ENCODE measurements at regions not wholly inside any gene's neighbourhood (a gene's known extent, or its start where the extent isn't known, plus 50 kb on each side); places are given as distances from the start of the nearest gene placed in this dataset.
A peak's percentile ranks its signal among the peaks of the same experiment; 100 is the strongest.

GRCh38 chr4:108520807-108521206 is 99.6 kb upstream of the RPL34 start:
- H3K27ac Mint-ChIP-seq, result no peak overlapping the region
- peaks cover 26% of the 10 kb centered on the region for H3K4me1 Mint-ChIP-seq (ENCODE audit: low read depth)
- peaks cover 5% of the 10 kb centered on the region for H3K9me3 Mint-ChIP-seq
- CTCF ChIA-PET, result interaction anchor here (1.4 to 2.8 kb wide), 2 partner anchors 52 to 507 kb away, joined by 4 to 9 read pairs; no protein-coding TSS in a partner anchor
- no peak overlapping the region for H3K4me3 Mint-ChIP-seq
- no peak for DNase-seq
- intact Hi-C loops (cut with micrococcal nuclease), result loop anchor here (1.0 kb wide), 1 partner anchor 9 kb away; no protein-coding TSS in a partner anchor
- no peaks in the 10 kb centered on the region for H3K36me3 Mint-ChIP-seq (ENCODE audit: low read depth)
- no peaks in the 10 kb centered on the region for H3K27me3 Mint-ChIP-seq (ENCODE audit: low read depth)

GRCh38 chr4:108519911-108520601 is 100.3 kb upstream of the RPL34 start:
- DNase-seq, result no peak
- Mint-ChIP-seq H3K4me1 (ENCODE audit: low read depth) (peaks cover 23% of the 10 kb centered on the region), H3K4me3 (no peak overlapping the region), H3K27me3 (ENCODE audit: low read depth) (no peaks in the 10 kb centered on the region), H3K27ac (no peak overlapping the region), H3K36me3 (ENCODE audit: low read depth) (no peaks in the 10 kb centered on the region), H3K9me3 (peaks cover 1% of the 10 kb centered on the region)
- CTCF ChIA-PET, result interaction anchor here (0.6 to 2.8 kb wide), 3 partner anchors 53 to 507 kb away, joined by 3 to 9 read pairs (median 4); no protein-coding TSS in a partner anchor
- intact Hi-C loops (cut with micrococcal nuclease), result loop anchor here (1.0 kb wide), 1 partner anchor 7 kb away; no protein-coding TSS in a partner anchor

GRCh38 chr4:108519208-108519833 is 101.1 kb upstream of the RPL34 start:
- Mint-ChIP-seq H3K36me3 (ENCODE audit: low read depth) (no peaks in the 10 kb centered on the region), H3K27me3 (ENCODE audit: low read depth) (no peaks in the 10 kb centered on the region), H3K27ac (no peak overlapping the region), H3K4me1 (ENCODE audit: low read depth) (peaks cover 22% of the 10 kb centered on the region), H3K4me3 (no peak overlapping the region), H3K9me3 (no peaks in the 10 kb centered on the region)
- intact Hi-C loops (cut with micrococcal nuclease), result loop anchor here (1.0 kb wide), 1 partner anchor 8 kb away; no protein-coding TSS in a partner anchor
- no peak for DNase-seq
- CTCF ChIA-PET, result interaction anchor here (0.6 to 2.8 kb wide), 2 partner anchors 54 to 99 kb away, joined by 3 to 9 read pairs; no protein-coding TSS in a partner anchor

GRCh38 chr4:108512615-108513505 is 107.5 kb upstream of the RPL34 start:
- H3K4me1 Mint-ChIP-seq (ENCODE audit: low read depth), result peaks cover 17% of the 10 kb centered on the region
- no peaks in the 10 kb centered on the region for H3K27me3 Mint-ChIP-seq (ENCODE audit: low read depth)
- peak overlapping the region; percentile 72 for H3K27ac Mint-ChIP-seq
- H3K4me3 Mint-ChIP-seq, result peak overlapping the region; percentile 75
- H3K36me3 Mint-ChIP-seq (ENCODE audit: low read depth), result no peaks in the 10 kb centered on the region
- peaks cover 9% of the 10 kb centered on the region for H3K9me3 Mint-ChIP-seq
- CTCF ChIA-PET, result interaction anchor here (0.6 to 2.4 kb wide), 8 partner anchors 14 to 494 kb away, joined by 3 to 12 read pairs (median 4); no protein-coding TSS in a partner anchor
- intact Hi-C loops (cut with micrococcal nuclease), result loop anchor here (1.0 to 2.0 kb wide), 5 partner anchors 8 to 495 kb away; no protein-coding TSS in a partner anchor
- DNase-seq, result peak; percentile 72

- CTCF ChIA-PET, result interaction anchor here (0.7 to 2.4 kb wide), 3 partner anchors 341 to 493 kb away, joined by 3 to 9 read pairs (median 7); no protein-coding TSS in a partner anchor
- intact Hi-C loops (cut with micrococcal nuclease), result loop anchor here (1.0 to 2.0 kb wide), 3 partner anchors 10 to 493 kb away; no protein-coding TSS in a partner anchor
- H3K4me1 Mint-ChIP-seq (ENCODE audit: low read depth), result peaks cover 17% of the 10 kb centered on the region
Observed at GRCh38 chr4:108511618-108512017, 108.8 kb upstream of the RPL34 start.

GRCh38 chr4:108502356-108502755 is 118.0 kb upstream of the RPL34 start:
- H3K36me3 Mint-ChIP-seq (ENCODE audit: low read depth), result peaks cover 1% of the 10 kb centered on the region
- H3K9me3 Mint-ChIP-seq, result peaks cover 5% of the 10 kb centered on the region
- H3K27me3 Mint-ChIP-seq (ENCODE audit: low read depth), result no peaks in the 10 kb centered on the region
- H3K27ac Mint-ChIP-seq, result no peak overlapping the region
- intact Hi-C loops (cut with micrococcal nuclease), result no loop called here
- H3K4me1 Mint-ChIP-seq (ENCODE audit: low read depth), result peaks cover 2% of the 10 kb centered on the region
- H3K4me3 Mint-ChIP-seq, result no peak overlapping the region
- CTCF ChIA-PET, result no interaction called here
- DNase-seq, result no peak

More at GRCh38 chr4:108511618-108512017, 108.8 kb upstream of the RPL34 start:
- Mint-ChIP-seq H3K4me3 (no peak overlapping the region), H3K27me3 (ENCODE audit: low read depth) (no peaks in the 10 kb centered on the region), H3K9me3 (peaks cover 15% of the 10 kb centered on the region), H3K36me3 (ENCODE audit: low read depth) (peaks cover 1% of the 10 kb centered on the region), H3K27ac (no peak overlapping the region)
- DNase-seq, result no peak

- H3K4me3 Mint-ChIP-seq, result no peak overlapping the region
- CTCF ChIA-PET, result interaction anchor here (0.6 to 0.7 kb wide), 5 partner anchors 14 to 728 kb away, joined by 3 read pairs; no protein-coding TSS in a partner anchor
- peaks cover 15% of the 10 kb centered on the region for H3K9me3 Mint-ChIP-seq
- peaks cover 2% of the 10 kb centered on the region for H3K4me1 Mint-ChIP-seq (ENCODE audit: low read depth)
- DNase-seq, result no peak
- intact Hi-C loops (cut with micrococcal nuclease), result no loop called here
- no peaks in the 10 kb centered on the region for H3K36me3 Mint-ChIP-seq (ENCODE audit: low read depth)
- H3K27ac Mint-ChIP-seq, result no peak overlapping the region
- H3K27me3 Mint-ChIP-seq (ENCODE audit: low read depth), result no peaks in the 10 kb centered on the region
Observed at GRCh38 chr4:108498925-108499324, 121.5 kb upstream of the RPL34 start.

GRCh38 chr4:108493596-108493931 is 126.8 kb upstream of the RPL34 start:
- DNase-seq, result no peak
- CTCF ChIA-PET, result interaction anchor here (0.8 to 2.6 kb wide), 9 partner anchors 15 to 491 kb away, joined by 3 to 17 read pairs (median 5); no protein-coding TSS in a partner anchor
- intact Hi-C loops (cut with micrococcal nuclease), result loop anchor here (1.0 kb wide), 2 partner anchors 463 to 475 kb away; no protein-coding TSS in a partner anchor
- H3K36me3 Mint-ChIP-seq (ENCODE audit: low read depth), result peaks cover 1% of the 10 kb centered on the region
- H3K27ac Mint-ChIP-seq, result no peak overlapping the region
- no peak overlapping the region for H3K4me3 Mint-ChIP-seq
- H3K9me3 Mint-ChIP-seq, result peaks cover 14% of the 10 kb centered on the region
- H3K4me1 Mint-ChIP-seq (ENCODE audit: low read depth), result no peaks in the 10 kb centered on the region
- H3K27me3 Mint-ChIP-seq (ENCODE audit: low read depth), result no peaks in the 10 kb centered on the region

GRCh38 chr4:108492816-108493595 is 127.4 kb upstream of the RPL34 start:
- Mint-ChIP-seq H3K4me3 (no peak overlapping the region), H3K36me3 (ENCODE audit: low read depth) (peaks cover 1% of the 10 kb centered on the region), H3K4me1 (ENCODE audit: low read depth) (no peaks in the 10 kb centered on the region), H3K9me3 (peaks cover 14% of the 10 kb centered on the region), H3K27ac (no peak overlapping the region), H3K27me3 (ENCODE audit: low read depth) (no peaks in the 10 kb centered on the region)
- DNase-seq, result peak; percentile 53
- CTCF ChIA-PET, result interaction anchor here (0.6 to 2.6 kb wide), 19 partner anchors 13 to 491 kb away, joined by 3 to 17 read pairs (median 3); no protein-coding TSS in a partner anchor
- intact Hi-C loops (cut with micrococcal nuclease), result loop anchor here (1.0 kb wide), 2 partner anchors 463 to 475 kb away; no protein-coding TSS in a partner anchor

- H3K27ac Mint-ChIP-seq, result no peak overlapping the region
- peaks cover 14% of the 10 kb centered on the region for H3K4me1 Mint-ChIP-seq (ENCODE audit: low read depth)
- peaks cover 3% of the 10 kb centered on the region for H3K9me3 Mint-ChIP-seq
- H3K4me3 Mint-ChIP-seq, result no peak overlapping the region
- no peaks in the 10 kb centered on the region for H3K27me3 Mint-ChIP-seq (ENCODE audit: low read depth)
- CTCF ChIA-PET, result no interaction called here
- intact Hi-C loops (cut with micrococcal nuclease), result no loop called here
- peaks cover 1% of the 10 kb centered on the region for H3K36me3 Mint-ChIP-seq (ENCODE audit: low read depth)
- DNase-seq, result no peak
Observed at GRCh38 chr4:108488865-108489264, 131.5 kb upstream of the RPL34 start.

- intact Hi-C loops (cut with micrococcal nuclease), result no loop called here
Observed at GRCh38 chr4:108486046-108486445, 134.3 kb upstream of the RPL34 start.

More at GRCh38 chr4:108486046-108486445, 134.3 kb upstream of the RPL34 start:
- no peak for DNase-seq
- Mint-ChIP-seq H3K36me3 (ENCODE audit: low read depth) (no peaks in the 10 kb centered on the region), H3K27me3 (ENCODE audit: low read depth) (no peaks in the 10 kb centered on the region), H3K4me1 (ENCODE audit: low read depth) (peaks cover 33% of the 10 kb centered on the region), H3K27ac (no peak overlapping the region), H3K9me3 (no peaks in the 10 kb centered on the region), H3K4me3 (no peak overlapping the region)
- CTCF ChIA-PET, result interaction anchor here (0.7 to 1.9 kb wide), 3 partner anchors 26 to 131 kb away, joined by 3 to 5 read pairs (median 4); no protein-coding TSS in a partner anchor

Measured in activated naive CD4-positive, alpha-beta T cell treated with anti-CD3 and anti-CD28 coated beads for 36 hours (primary cell).